ENCODE measurements at regions not wholly inside any gene's neighbourhood (a gene's known extent, or its start where the extent isn't known, plus 50 kb on each side); places are given as distances from the start of the nearest gene placed in this dataset.

GRCh38 chr4:138945840-138946239, 69.7 kb upstream of the NOCT start:
- no peaks in the 10 kb centered on the region for H3K9me3 Mint-ChIP-seq
- H3K27me3 Mint-ChIP-seq, result no peaks in the 10 kb centered on the region
- H3K36me3 Mint-ChIP-seq (ENCODE audit: low read depth), result no peaks in the 10 kb centered on the region
- DNase-seq, result no peak
- no peaks in the 10 kb centered on the region for H3K4me1 Mint-ChIP-seq (ENCODE audit: low read depth)
- no peak overlapping the region for H3K27ac Mint-ChIP-seq
- no peak overlapping the region for H3K4me3 Mint-ChIP-seq

- Mint-ChIP-seq H3K36me3 (ENCODE audit: low read depth) (no peaks in the 10 kb centered on the region), H3K9me3 (no peaks in the 10 kb centered on the region), H3K4me3 (no peak overlapping the region), H3K4me1 (ENCODE audit: low read depth) (no peaks in the 10 kb centered on the region), H3K27ac (no peak overlapping the region), H3K27me3 (no peaks in the 10 kb centered on the region)
- DNase-seq, result no peak
Measured at GRCh38 chr4:138945401-138945800, 70.2 kb upstream of the NOCT start.

- H3K27ac Mint-ChIP-seq, result no peak overlapping the region
- peaks cover under 1% of the 10 kb centered on the region for H3K27me3 Mint-ChIP-seq
- H3K4me1 Mint-ChIP-seq (ENCODE audit: low read depth), result no peaks in the 10 kb centered on the region
Measured at GRCh38 chr4:138943893-138944292, 71.7 kb upstream of the NOCT start.

GRCh38 chr4:138941037-138941436, 74.5 kb upstream of the NOCT start:
- Mint-ChIP-seq H3K4me3 (no peak overlapping the region), H3K9me3 (no peaks in the 10 kb centered on the region), H3K27ac (no peak overlapping the region), H3K4me1 (ENCODE audit: low read depth) (no peaks in the 10 kb centered on the region), H3K36me3 (ENCODE audit: low read depth) (no peaks in the 10 kb centered on the region), H3K27me3 (peaks cover 2% of the 10 kb centered on the region)
- no peak for DNase-seq

More at GRCh38 chr4:138943893-138944292, 71.7 kb upstream of the NOCT start:
- no peaks in the 10 kb centered on the region for H3K9me3 Mint-ChIP-seq
- no peak for DNase-seq
- H3K36me3 Mint-ChIP-seq (ENCODE audit: low read depth), result no peaks in the 10 kb centered on the region
- H3K4me3 Mint-ChIP-seq, result no peak overlapping the region

GRCh38 chr4:138939960-138940359, 75.6 kb upstream of the NOCT start:
- Mint-ChIP-seq H3K27ac (no peak overlapping the region), H3K4me1 (ENCODE audit: low read depth) (no peaks in the 10 kb centered on the region), H3K27me3 (peaks cover 2% of the 10 kb centered on the region), H3K4me3 (no peak overlapping the region), H3K36me3 (ENCODE audit: low read depth) (no peaks in the 10 kb centered on the region), H3K9me3 (no peaks in the 10 kb centered on the region)
- DNase-seq, result no peak

GRCh38 chr4:138938366-138938690, 77.3 kb upstream of the NOCT start:
- Mint-ChIP-seq H3K9me3 (no peaks in the 10 kb centered on the region), H3K36me3 (ENCODE audit: low read depth) (no peaks in the 10 kb centered on the region), H3K27ac (no peak overlapping the region), H3K4me1 (ENCODE audit: low read depth) (no peaks in the 10 kb centered on the region), H3K27me3 (peaks cover 2% of the 10 kb centered on the region), H3K4me3 (no peak overlapping the region)
- no peak for DNase-seq

- no peaks in the 10 kb centered on the region for H3K36me3 Mint-ChIP-seq (ENCODE audit: low read depth)
- DNase-seq, result no peak
Measured at GRCh38 chr4:138935135-138935807, 80.3 kb upstream of the NOCT start.

GRCh38 chr4:138927072-138927471, 88.5 kb upstream of the NOCT start:
- Mint-ChIP-seq H3K27ac (peak overlapping the region; percentile 26), H3K27me3 (no peaks in the 10 kb centered on the region), H3K4me3 (no peak overlapping the region), H3K4me1 (ENCODE audit: low read depth) (no peaks in the 10 kb centered on the region), H3K36me3 (ENCODE audit: low read depth) (no peaks in the 10 kb centered on the region), H3K9me3 (no peaks in the 10 kb centered on the region)
- no peak for DNase-seq

More at GRCh38 chr4:138935135-138935807, 80.3 kb upstream of the NOCT start:
- Mint-ChIP-seq H3K4me1 (ENCODE audit: low read depth) (no peaks in the 10 kb centered on the region), H3K9me3 (no peaks in the 10 kb centered on the region), H3K27ac (no peak overlapping the region), H3K4me3 (no peak overlapping the region), H3K27me3 (peaks cover 2% of the 10 kb centered on the region)

- no peak for DNase-seq
- Mint-ChIP-seq H3K27ac (no peak overlapping the region), H3K27me3 (peaks cover 2% of the 10 kb centered on the region), H3K9me3 (no peaks in the 10 kb centered on the region), H3K4me3 (no peak overlapping the region), H3K36me3 (ENCODE audit: low read depth) (no peaks in the 10 kb centered on the region), H3K4me1 (ENCODE audit: low read depth) (no peaks in the 10 kb centered on the region)
Measured at GRCh38 chr4:138925495-138925894, 90.1 kb upstream of the NOCT start.

GRCh38 chr4:138919094-138919936, 96.3 kb upstream of the NOCT start:
- DNase-seq, result no peak
- Mint-ChIP-seq H3K27me3 (peaks cover 22% of the 10 kb centered on the region), H3K36me3 (ENCODE audit: low read depth) (no peaks in the 10 kb centered on the region), H3K9me3 (no peaks in the 10 kb centered on the region), H3K27ac (no peak overlapping the region), H3K4me1 (ENCODE audit: low read depth) (no peaks in the 10 kb centered on the region), H3K4me3 (no peak overlapping the region)

GRCh38 chr4:138918169-138918869, 97.3 kb upstream of the NOCT start:
- Mint-ChIP-seq H3K9me3 (no peaks in the 10 kb centered on the region), H3K4me3 (no peak overlapping the region), H3K36me3 (ENCODE audit: low read depth) (no peaks in the 10 kb centered on the region), H3K27me3 (peaks cover 22% of the 10 kb centered on the region), H3K4me1 (ENCODE audit: low read depth) (no peaks in the 10 kb centered on the region), H3K27ac (no peak overlapping the region)
- DNase-seq, result no peak

- no peaks in the 10 kb centered on the region for H3K4me1 Mint-ChIP-seq (ENCODE audit: low read depth)
- no peak overlapping the region for H3K27ac Mint-ChIP-seq
- no peak overlapping the region for H3K4me3 Mint-ChIP-seq
- peaks cover 22% of the 10 kb centered on the region for H3K27me3 Mint-ChIP-seq
- DNase-seq, result no peak
- H3K36me3 Mint-ChIP-seq (ENCODE audit: low read depth), result no peaks in the 10 kb centered on the region
- no peaks in the 10 kb centered on the region for H3K9me3 Mint-ChIP-seq
Measured at GRCh38 chr4:138916763-138917162, 98.8 kb upstream of the NOCT start.

- H3K27ac Mint-ChIP-seq, result no peak overlapping the region
- H3K4me1 Mint-ChIP-seq (ENCODE audit: low read depth), result no peaks in the 10 kb centered on the region
- no peaks in the 10 kb centered on the region for H3K9me3 Mint-ChIP-seq
- no peaks in the 10 kb centered on the region for H3K36me3 Mint-ChIP-seq (ENCODE audit: low read depth)
- H3K4me3 Mint-ChIP-seq, result no peak overlapping the region
- no peak for DNase-seq
- peaks cover 22% of the 10 kb centered on the region for H3K27me3 Mint-ChIP-seq
Measured at GRCh38 chr4:138915756-138916155, 99.8 kb upstream of the NOCT start.

- Mint-ChIP-seq H3K4me3 (no peak overlapping the region), H3K36me3 (ENCODE audit: low read depth) (no peaks in the 10 kb centered on the region)
Measured at GRCh38 chr4:138912704-138913340, 102.8 kb upstream of the NOCT start.

More at GRCh38 chr4:138912704-138913340, 102.8 kb upstream of the NOCT start:
- Mint-ChIP-seq H3K9me3 (no peaks in the 10 kb centered on the region), H3K27ac (no peak overlapping the region), H3K4me1 (ENCODE audit: low read depth) (no peaks in the 10 kb centered on the region), H3K27me3 (no peaks in the 10 kb centered on the region)
- DNase-seq, result no peak
